GM19372 (cell line): ENCODE measurements at regions not wholly inside any gene's neighbourhood (a gene's known extent, or its start where the extent isn't known, plus 50 kb on each side); places are given as distances from the start of the nearest gene placed in this dataset.

Experiments
- ATAC-seq: cut with Tn5 transposase; IDR thresholded peaks from one replicate; pipeline ENCODE4 v1.9.1; 2021; ENCODE audit warnings: mild to moderate bottlenecking, low read depth, moderate library complexity; ENCODE audit not compliant: unreplicated experiment

GRCh38 chr12:30874455-30875321, 51.9 kb upstream of the TSPAN11 start:
- no peak for ATAC-seq

GRCh38 chr12:30870491-30871265, 55.9 kb upstream of the TSPAN11 start:
- no peak for ATAC-seq

- ATAC-seq = no peak
Observed at GRCh38 chr12:30867415-30867814, 59.1 kb upstream of the TSPAN11 start.

- ATAC-seq = no peak
Observed at GRCh38 chr12:30866256-30866655, 60.3 kb upstream of the TSPAN11 start.

- no peak for ATAC-seq
Observed at GRCh38 chr12:30863839-30864238, 62.7 kb upstream of the TSPAN11 start.

GRCh38 chr12:30862486-30862885, 64.1 kb upstream of the TSPAN11 start:
- no peak for ATAC-seq

GRCh38 chr12:30859226-30859625, 67.3 kb upstream of the TSPAN11 start:
- ATAC-seq = no peak

- ATAC-seq = no peak
Observed at GRCh38 chr12:30858471-30858870, 68.1 kb upstream of the TSPAN11 start.

- ATAC-seq = no peak
Observed at GRCh38 chr12:30853561-30854133, 72.9 kb upstream of the TSPAN11 start.

- ATAC-seq = no peak
Observed at GRCh38 chr12:30850684-30851083, 75.9 kb upstream of the TSPAN11 start.

GRCh38 chr12:30847259-30847658, 79.3 kb upstream of the TSPAN11 start:
- ATAC-seq = no peak

- no peak for ATAC-seq
Observed at GRCh38 chr12:30846776-30847175, 79.8 kb upstream of the TSPAN11 start.

- no peak for ATAC-seq
Observed at GRCh38 chr12:30845676-30846075, 80.9 kb upstream of the TSPAN11 start.

- ATAC-seq = no peak
Observed at GRCh38 chr12:30843211-30843610, 83.3 kb upstream of the TSPAN11 start.

GRCh38 chr12:30840715-30841114, 85.8 kb upstream of the TSPAN11 start:
- no peak for ATAC-seq

GRCh38 chr12:30839643-30840220, 85.0 kb upstream of the CAPRIN2 start:
- no peak for ATAC-seq

- ATAC-seq = no peak
Observed at GRCh38 chr12:30837595-30837994, 82.8 kb upstream of the CAPRIN2 start.

- ATAC-seq = no peak
Observed at GRCh38 chr12:30836656-30837445, 82.1 kb upstream of the CAPRIN2 start.

GRCh38 chr12:30835216-30835615, 80.5 kb upstream of the CAPRIN2 start:
- no peak for ATAC-seq

GRCh38 chr12:30830751-30831150, 76.0 kb upstream of the CAPRIN2 start:
- no peak for ATAC-seq
